COLO668 (cell line): ENCODE measurements at regions not wholly inside any gene's neighbourhood (a gene's known extent, or its start where the extent isn't known, plus 50 kb on each side); places are given as distances from the start of the nearest gene placed in this dataset.

Source experiments
- DNase-seq: peaks from one replicate; lab custom pipeline; 2025; ENCODE audit not compliant: unreplicated experiment; lab: John Stamatoyannopoulos, UW

DNA sequence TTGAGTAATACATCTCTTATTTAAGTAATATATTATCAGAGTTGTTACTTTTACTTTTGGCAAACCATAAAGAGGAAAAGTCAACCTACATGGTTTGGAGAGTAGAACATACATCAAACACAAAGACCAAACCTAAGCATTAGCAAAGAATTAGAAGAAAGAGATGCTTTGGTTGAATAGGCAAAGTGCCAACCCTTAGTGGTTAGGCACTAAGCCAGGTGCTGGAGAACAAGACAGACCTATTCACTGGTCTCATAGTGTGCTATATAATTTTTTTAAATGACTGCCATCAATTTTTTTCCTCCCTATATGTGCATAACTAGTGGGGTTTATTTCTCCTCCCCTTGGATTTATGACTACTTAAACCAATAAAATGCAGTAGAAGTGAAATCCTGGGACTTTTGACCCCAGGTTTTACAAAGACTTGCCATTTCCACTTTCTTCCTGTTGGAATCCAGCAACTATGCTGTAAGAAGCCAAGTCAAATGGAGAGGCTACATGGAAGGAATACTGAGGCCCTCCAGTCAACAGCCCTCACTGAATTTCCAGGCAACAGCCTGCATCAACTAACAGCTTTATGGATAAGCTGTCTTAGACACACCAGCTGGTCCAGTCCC, 69.8 kb upstream of the HAO2 start:
- peak; percentile 15 for DNase-seq

GRCh38 chr1:119302011-119302410, 66.6 kb upstream of the HAO2 start:
- DNase-seq, result no peak

- DNase-seq, result no peak
Measured at GRCh38 chr1:119308130-119308700, 60.4 kb upstream of the HAO2 start.

DNA sequence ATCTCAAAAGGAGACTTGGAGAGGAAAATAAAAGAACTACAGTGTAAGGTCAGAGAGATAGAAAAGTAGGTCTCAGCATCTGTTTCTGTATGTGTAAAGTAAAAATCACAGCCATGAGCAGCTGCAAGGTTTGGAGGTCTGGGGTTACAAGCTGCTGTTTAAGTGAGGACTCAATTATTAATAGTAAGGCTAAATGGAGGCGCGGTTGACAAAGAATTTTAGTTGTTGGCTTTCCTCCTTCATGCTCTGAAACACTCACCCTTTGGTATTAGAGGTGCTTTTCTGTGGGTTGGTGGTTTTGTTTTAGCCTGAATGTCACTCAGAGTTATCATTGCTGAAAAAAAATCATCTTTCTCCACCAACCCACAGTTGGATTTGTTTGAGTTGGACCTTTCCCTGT, 59.8 kb upstream of the HAO2 start:
- DNase-seq, result no peak

GRCh38 chr1:119310301-119310700, 58.3 kb upstream of the HAO2 start:
- no peak for DNase-seq

DNA sequence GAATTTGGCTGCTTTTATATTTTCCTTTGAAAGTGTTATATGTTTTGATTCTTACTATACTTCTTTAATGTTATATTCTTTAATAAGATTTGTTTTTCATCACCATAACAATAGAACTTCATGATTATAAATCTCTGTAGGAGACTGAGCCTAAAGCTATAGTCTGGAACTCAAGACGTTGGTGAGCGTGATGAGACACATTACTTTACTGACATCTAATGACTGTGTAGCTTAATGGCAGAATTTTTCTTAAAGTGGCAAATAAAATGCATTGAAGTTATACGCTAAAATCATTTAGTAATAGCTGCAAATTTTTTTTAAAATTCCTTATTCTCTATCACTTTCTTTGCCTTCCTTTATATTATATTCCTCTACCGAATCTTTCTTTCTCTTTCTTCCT, 56.1 kb upstream of the HAO2 start:
- no peak for DNase-seq

GRCh38 chr1:119314001-119314796, 54.4 kb upstream of the HAO2 start:
- no peak for DNase-seq

DNA sequence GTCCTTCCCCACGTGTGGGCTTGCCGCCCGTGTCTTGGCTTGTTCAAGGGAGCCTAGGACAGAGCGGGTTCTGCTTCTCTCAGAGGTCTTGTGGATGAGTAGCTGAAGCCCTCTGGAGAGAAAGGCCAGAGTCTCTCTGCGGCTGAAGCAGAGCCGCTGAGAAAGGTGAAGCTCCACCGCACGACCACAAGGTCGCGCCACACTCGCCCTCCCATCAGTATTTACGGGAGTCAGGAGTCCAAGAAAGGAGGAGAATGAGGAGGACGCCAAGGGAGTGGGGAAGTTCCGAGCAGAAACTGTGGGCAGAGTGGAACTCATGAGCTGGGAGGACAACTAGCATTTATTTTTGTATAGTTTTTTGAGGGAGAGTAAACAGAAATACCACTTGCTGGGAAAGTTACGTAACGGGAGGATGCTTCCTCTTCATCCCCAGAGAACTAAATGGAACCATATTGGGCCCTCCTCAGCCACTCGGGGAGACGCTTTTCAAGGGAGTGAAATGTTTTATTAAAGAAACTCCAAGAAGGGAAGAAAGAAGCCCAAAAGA, 51.6 kb upstream of the HAO2 start:
- no peak for DNase-seq

DNA sequence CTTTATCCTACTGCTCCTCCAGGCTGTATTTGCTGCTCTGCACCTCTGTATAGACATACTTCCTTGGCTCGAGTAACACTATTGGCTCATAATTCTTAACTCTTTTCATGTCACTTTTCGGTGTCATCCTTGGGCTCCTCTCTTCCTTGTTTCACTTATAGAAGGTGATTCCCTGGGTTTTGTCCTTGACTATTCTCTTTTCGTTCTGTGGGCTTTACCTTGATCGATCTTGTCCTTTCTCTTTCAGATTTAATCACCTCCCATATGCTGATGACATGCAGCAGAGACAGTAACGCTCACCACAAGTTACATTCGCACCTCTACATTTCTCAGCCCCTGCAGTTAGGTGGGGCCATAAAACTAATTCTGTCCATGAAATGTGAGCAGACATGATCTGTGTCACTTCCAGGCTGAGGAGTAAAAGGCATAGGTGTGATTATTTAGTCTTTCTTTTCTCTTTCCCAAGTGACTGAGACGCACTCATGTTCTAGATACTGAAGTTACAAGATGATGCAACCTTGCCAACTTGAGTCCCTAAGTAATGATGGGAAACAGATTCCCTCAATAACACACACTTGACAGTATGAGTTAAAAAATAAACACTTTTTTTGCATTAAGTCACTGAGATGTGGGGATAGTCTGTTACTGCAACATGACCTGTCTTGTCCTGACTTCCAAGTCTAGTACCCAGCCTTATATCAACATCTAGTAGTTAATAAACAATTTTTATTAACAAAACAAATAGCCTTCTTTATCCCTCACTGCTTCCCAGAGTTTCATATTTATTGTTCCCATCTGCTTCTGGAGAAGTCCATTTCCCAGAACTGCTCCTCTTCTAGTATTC, 49.9 kb upstream of the HAO2 start:
- DNase-seq, result no peak
